ENCODE measurements at regions not wholly inside any gene's neighbourhood (a gene's known extent, or its start where the extent isn't known, plus 50 kb on each side); places are given as distances from the start of the nearest gene placed in this dataset.

GRCh38 chr4:38278255-38278654, 318.1 kb downstream of the PTTG2 start:
- Histone ChIP-seq H4K20me1 (ENCODE audit: insufficient read depth) (no peaks in the 10 kb centered on the region), H3K9me2 (ENCODE audit: insufficient read depth) (no peaks in the 10 kb centered on the region), H3K79me2 (ENCODE audit: insufficient read depth, low read length) (no peaks in the 10 kb centered on the region), H3K4me3 (replicated peaks in 1 of 2; ENCODE audit: low read depth in 1 of 2, low read length in 2 of 2) (no peak overlapping the region), H3K9ac (ENCODE audit: low read length) (no peak overlapping the region), H3K36me3 (ENCODE audit: control insufficient read depth in 1 of 2, insufficient read depth in 2 of 2, low read length in 2 of 2) (no peaks in the 10 kb centered on the region), H3K27me3 (ENCODE audit: insufficient read depth, low read length) (no peaks in the 10 kb centered on the region), H3K4me2 (ENCODE audit: low read length) (no peak overlapping the region), H3K4me1 (ENCODE audit: control insufficient read depth in 1 of 2, insufficient read depth in 2 of 2, low read length in 2 of 2) (peaks cover 20 to 21% of the 10 kb centered on the region in 2 experiments), H3K9me3 (ENCODE audit: control insufficient read depth in 1 of 2, insufficient read depth in 1 of 2, low read depth in 1 of 2, low read length in 2 of 2) (no peaks in the 10 kb centered on the region), H2AFZ (ENCODE audit: low read depth, low read length, poor library complexity, severe bottlenecking) (no peak overlapping the region), H3K27ac (ENCODE audit: low read depth, low read length) (no peak overlapping the region)
- TF ChIP-seq EZH2phosphoT487 (IDR thresholded peaks at IDR 0.05; ENCODE audit: borderline replicate concordance) (no peak), ELF1 (IDR thresholded peaks at IDR 0.05; ENCODE audit: borderline replicate concordance, low read depth) (no peak), ATF3 (IDR thresholded peaks at IDR 0.05) (no peak), CTCF (IDR thresholded peaks at IDR 0.05 in 2 of 3, conservative IDR thresholded peaks at IDR 0.05 in 1 of 3; ENCODE audit: borderline replicate concordance in 1 of 3, insufficient read depth in 1 of 3, low read depth in 2 of 3, low read length in 2 of 3) (no peak)
- no peak for ATAC-seq
- POLR2A ChIA-PET = no interaction called here
- BruUV-seq (replicated peaks) = no TSS peak
- RAD21 ChIA-PET (ENCODE audit: low non-redundant PET in 1 of 2, low total read pairs in 2 of 2, uncharacterized antibody in 2 of 2, unreplicated experiment in 2 of 2) = no interaction called here
- intact Hi-C loops (cut with micrococcal nuclease) = no loop called here
- no peak for DNase-seq (ENCODE audit: low read depth, low spot score)
- CTCF ChIA-PET = no interaction called here

- H3K27ac ChIP-seq (ENCODE audit: low read depth, low read length) = no peak overlapping the region
- no peak overlapping the region for H3K4me3 ChIP-seq (replicated peaks in 1 of 2; ENCODE audit: low read depth in 1 of 2, low read length in 2 of 2)
- H3K79me2 ChIP-seq (ENCODE audit: insufficient read depth, low read length) = no peaks in the 10 kb centered on the region
- no peak overlapping the region for H3K4me2 ChIP-seq (ENCODE audit: low read length)
- no TSS peak for BruUV-seq (replicated peaks)
- H4K20me1 ChIP-seq (ENCODE audit: insufficient read depth) = no peaks in the 10 kb centered on the region
- intact Hi-C loops (cut with micrococcal nuclease) = no loop called here
- no peak for DNase-seq (ENCODE audit: low read depth, low spot score)
- peaks cover 20 to 21% of the 10 kb centered on the region in 2 experiments for H3K4me1 ChIP-seq (ENCODE audit: control insufficient read depth in 1 of 2, insufficient read depth in 2 of 2, low read length in 2 of 2)
- POLR2A ChIA-PET = no interaction called here
- no peak overlapping the region for H2AFZ ChIP-seq (ENCODE audit: low read depth, low read length, poor library complexity, severe bottlenecking)
- no peaks in the 10 kb centered on the region for H3K9me3 ChIP-seq (ENCODE audit: control insufficient read depth in 1 of 2, insufficient read depth in 1 of 2, low read depth in 1 of 2, low read length in 2 of 2)
- CTCF ChIA-PET = interaction anchor here (1.1 kb wide), 1 partner anchor 99 kb away, joined by 3 read pairs; no protein-coding TSS in a partner anchor
- no peak for ATAC-seq
- H3K9me2 ChIP-seq (ENCODE audit: insufficient read depth) = no peaks in the 10 kb centered on the region
- RAD21 ChIA-PET (ENCODE audit: low non-redundant PET in 1 of 2, low total read pairs in 2 of 2, uncharacterized antibody in 2 of 2, unreplicated experiment in 2 of 2) = no interaction called here
- H3K27me3 ChIP-seq (ENCODE audit: insufficient read depth, low read length) = no peaks in the 10 kb centered on the region
- H3K36me3 ChIP-seq (ENCODE audit: control insufficient read depth in 1 of 2, insufficient read depth in 2 of 2, low read length in 2 of 2) = no peaks in the 10 kb centered on the region
- no peak overlapping the region for H3K9ac ChIP-seq (ENCODE audit: low read length)
- TF ChIP-seq REST (IDR thresholded peaks at IDR 0.05; ENCODE audit: low read depth) (no peak), EZH2 (IDR thresholded peaks at IDR 0.05) (no peak), YY1 (IDR thresholded peaks at IDR 0.05; ENCODE audit: extremely low read depth, insufficient replicate concordance, low read depth, low read length) (no peak), ELF1 (IDR thresholded peaks at IDR 0.05; ENCODE audit: borderline replicate concordance, low read depth) (no peak), JUND (IDR thresholded peaks at IDR 0.05) (no peak), MAX (IDR thresholded peaks at IDR 0.05) (no peak), FOSL1 (IDR thresholded peaks at IDR 0.05; ENCODE audit: low read depth) (no peak), CTCF (IDR thresholded peaks at IDR 0.05 in 2 of 3, conservative IDR thresholded peaks at IDR 0.05 in 1 of 3; ENCODE audit: borderline replicate concordance in 1 of 3, insufficient read depth in 1 of 3, low read depth in 2 of 3, low read length in 2 of 3) (no peak), CBX3 (IDR thresholded peaks at IDR 0.05; ENCODE audit: low read depth) (no peak), ZNF274 (IDR thresholded peaks at IDR 0.05; ENCODE audit: low read depth, low read length) (no peak)
Observed at GRCh38 chr4:38279077-38279476, 318.9 kb downstream of the PTTG2 start.
